ENCODE measurements at regions not wholly inside any gene's neighbourhood (a gene's known extent, or its start where the extent isn't known, plus 50 kb on each side); places are given as distances from the start of the nearest gene placed in this dataset.

DNA sequence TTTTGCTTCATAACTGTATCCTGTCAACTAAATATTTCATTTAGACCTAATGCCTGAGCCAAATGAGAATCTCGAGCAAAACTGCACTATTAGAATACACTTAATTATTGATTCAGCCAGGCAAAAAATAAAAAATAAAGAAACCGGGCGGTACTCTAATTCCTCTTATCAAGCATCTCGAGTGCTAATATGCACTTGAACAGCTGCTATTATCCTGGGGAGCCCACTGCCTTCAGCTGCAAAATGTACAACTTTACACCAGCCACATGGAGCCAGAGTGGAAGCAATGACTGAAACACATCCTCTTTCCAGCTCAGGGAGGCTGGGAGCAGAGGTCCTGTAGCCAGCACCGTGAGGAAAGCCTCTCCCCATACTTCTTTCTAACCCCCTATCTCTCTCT, 390.0 kb upstream of the CADM1 start:
- ChIA-PET CTCF (interaction anchor here (1.3 kb wide), 1 partner anchor 8 kb away, joined by 3 read pairs; no protein-coding TSS in a partner anchor), POLR2A (no interaction called here)
- H3K4me2 ChIP-seq, result no peak overlapping the region
- WGBS (ENCODE audit: missing lambda C conversion rate), result 10% methylated on average over 5 of the region's 5 CpGs
- H3K4me1 ChIP-seq, result no peaks in the 10 kb centered on the region
- ATAC-seq (no peak), DNase-seq (ENCODE audit: low read depth in 1 of 2, low spot score in 1 of 2) (no peak), FAIRE-seq (no peak)
- H3K4me3 ChIP-seq, result no peak overlapping the region
- no peaks in the 10 kb centered on the region for H3K9me3 ChIP-seq
- no peak overlapping the region for H3K27ac ChIP-seq
- TF ChIP-seq RCOR1 (IDR thresholded peaks at IDR 0.05; ENCODE audit: low read depth, low read length), result no peak
- no peak for TF ChIP-seq RNF2 (IDR thresholded peaks at IDR 0.05; ENCODE audit: borderline replicate concordance, low read depth)
- TF ChIP-seq, protein P1, sequence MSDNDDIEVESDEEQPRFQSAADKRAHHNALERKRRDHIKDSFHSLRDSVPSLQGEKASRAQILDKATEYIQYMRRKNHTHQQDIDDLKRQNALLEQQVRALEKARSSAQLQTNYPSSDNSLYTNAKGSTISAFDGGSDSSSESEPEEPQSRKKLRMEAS (IDR thresholded peaks at IDR 0.05), result no peak
- TF ChIP-seq, protein P2, sequence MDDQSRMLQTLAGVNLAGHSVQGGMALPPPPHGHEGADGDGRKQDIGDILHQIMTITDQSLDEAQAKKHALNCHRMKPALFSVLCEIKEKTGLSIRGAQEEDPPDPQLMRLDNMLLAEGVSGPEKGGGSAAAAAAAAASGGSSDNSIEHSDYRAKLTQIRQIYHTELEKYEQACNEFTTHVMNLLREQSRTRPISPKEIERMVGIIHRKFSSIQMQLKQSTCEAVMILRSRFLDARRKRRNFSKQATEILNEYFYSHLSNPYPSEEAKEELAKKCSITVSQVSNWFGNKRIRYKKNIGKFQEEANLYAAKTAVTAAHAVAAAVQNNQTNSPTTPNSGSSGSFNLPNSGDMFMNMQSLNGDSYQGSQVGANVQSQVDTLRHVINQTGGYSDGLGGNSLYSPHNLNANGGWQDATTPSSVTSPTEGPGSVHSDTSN (IDR thresholded peaks at IDR 0.05), result no peak

DNA sequence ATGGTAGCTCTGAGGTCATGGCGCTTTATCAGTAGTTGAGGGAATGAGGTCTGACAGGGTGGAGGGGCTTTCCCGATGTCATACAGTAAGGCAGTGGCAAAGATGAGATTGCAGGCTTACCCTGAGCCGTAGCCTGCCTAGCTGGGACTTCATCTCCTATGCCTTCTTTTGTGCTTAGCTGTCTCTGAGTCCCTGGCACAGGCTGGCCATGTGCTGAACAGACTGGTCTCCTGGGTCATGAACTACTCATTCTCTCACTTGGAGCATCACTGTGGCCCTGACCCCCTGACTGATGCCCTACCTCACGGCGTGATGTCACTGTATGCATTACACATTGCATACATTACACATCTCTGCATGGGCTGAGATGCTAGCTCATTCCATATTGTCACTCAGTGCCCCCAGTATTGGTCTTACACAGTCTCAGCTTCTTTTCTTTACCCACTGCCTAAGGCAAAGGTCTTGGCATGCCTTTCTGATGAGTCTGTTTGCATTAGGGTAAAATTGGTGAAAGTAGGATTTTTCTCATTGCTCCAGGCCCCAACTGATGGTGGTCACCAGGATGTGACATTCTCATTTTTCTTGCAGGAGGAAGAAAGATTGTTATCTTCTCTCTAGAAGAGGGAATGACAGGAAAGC, 389.4 kb upstream of the CADM1 start:
- H3K27ac ChIP-seq, result no peak overlapping the region
- 4% methylated on average over 5 of the region's 5 CpGs for WGBS (ENCODE audit: missing lambda C conversion rate)
- ChIA-PET CTCF (interaction anchor here (0.6 to 1.3 kb wide), 3 partner anchors 9 to 107 kb away, joined by 3 to 4 read pairs (median 3); no protein-coding TSS in a partner anchor), POLR2A (no interaction called here)
- no peaks in the 10 kb centered on the region for H3K9me3 ChIP-seq
- no peak overlapping the region for H3K4me2 ChIP-seq
- FAIRE-seq (no peak), ATAC-seq (no peak), DNase-seq (ENCODE audit: low read depth in 1 of 2, low spot score in 1 of 2) (no peak)
- TF ChIP-seq JUNB (IDR thresholded peaks at IDR 0.05) (no peak), FOXS1 (CRISPR knock-in tag; IDR thresholded peaks at IDR 0.05) (no peak), RCOR1 (IDR thresholded peaks at IDR 0.05; ENCODE audit: low read depth, low read length) (no peak), CBX8 (IDR thresholded peaks at IDR 0.05) (no peak), ZNF302 (CRISPR knock-in tag; IDR thresholded peaks at IDR 0.05) (no peak), JUN (IDR thresholded peaks at IDR 0.05) (no peak), RAD21 (conservative IDR thresholded peaks at IDR 0.05 in 1 of 2, IDR thresholded peaks at IDR 0.05 in 1 of 2) (no peak), EHF (CRISPR knock-in tag; IDR thresholded peaks at IDR 0.05) (no peak), CHD2 (IDR thresholded peaks at IDR 0.05; ENCODE audit: low read length, partially characterized antibody) (no peak), MAFK (IDR thresholded peaks at IDR 0.05; ENCODE audit: partially characterized antibody) (no peak), ZFP36 (IDR thresholded peaks at IDR 0.05; ENCODE audit: borderline replicate concordance, partially characterized antibody) (no peak), TP53 (CRISPR knock-in tag; IDR thresholded peaks at IDR 0.05) (no peak), PHF8 (IDR thresholded peaks at IDR 0.05; ENCODE audit: borderline replicate concordance, low read depth) (no peak), EP300 (IDR thresholded peaks at IDR 0.05) (no peak), HOXB13 (CRISPR knock-in tag; IDR thresholded peaks at IDR 0.05; ENCODE audit: low read depth) (no peak), FOSL2 (IDR thresholded peaks at IDR 0.05) (no peak), FOSL2 (CRISPR knock-in tag; IDR thresholded peaks at IDR 0.05) (no peak)
- TF ChIP-seq, protein P3, sequence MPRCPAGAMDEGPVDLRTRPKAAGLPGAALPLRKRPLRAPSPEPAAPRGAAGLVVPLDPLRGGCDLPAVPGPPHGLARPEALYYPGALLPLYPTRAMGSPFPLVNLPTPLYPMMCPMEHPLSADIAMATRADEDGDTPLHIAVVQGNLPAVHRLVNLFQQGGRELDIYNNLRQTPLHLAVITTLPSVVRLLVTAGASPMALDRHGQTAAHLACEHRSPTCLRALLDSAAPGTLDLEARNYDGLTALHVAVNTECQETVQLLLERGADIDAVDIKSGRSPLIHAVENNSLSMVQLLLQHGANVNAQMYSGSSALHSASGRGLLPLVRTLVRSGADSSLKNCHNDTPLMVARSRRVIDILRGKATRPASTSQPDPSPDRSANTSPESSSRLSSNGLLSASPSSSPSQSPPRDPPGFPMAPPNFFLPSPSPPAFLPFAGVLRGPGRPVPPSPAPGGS (IDR thresholded peaks at IDR 0.05), result no peak
- TF ChIP-seq, protein P2 (IDR thresholded peaks at IDR 0.05), result no peak
- TF ChIP-seq, protein P4, sequence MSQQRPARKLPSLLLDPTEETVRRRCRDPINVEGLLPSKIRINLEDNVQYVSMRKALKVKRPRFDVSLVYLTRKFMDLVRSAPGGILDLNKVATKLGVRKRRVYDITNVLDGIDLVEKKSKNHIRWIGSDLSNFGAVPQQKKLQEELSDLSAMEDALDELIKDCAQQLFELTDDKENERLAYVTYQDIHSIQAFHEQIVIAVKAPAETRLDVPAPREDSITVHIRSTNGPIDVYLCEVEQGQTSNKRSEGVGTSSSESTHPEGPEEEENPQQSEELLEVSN (IDR thresholded peaks at IDR 0.05; ENCODE audit: borderline replicate concordance, low read depth), result no peak
- TF ChIP-seq, protein P5, sequence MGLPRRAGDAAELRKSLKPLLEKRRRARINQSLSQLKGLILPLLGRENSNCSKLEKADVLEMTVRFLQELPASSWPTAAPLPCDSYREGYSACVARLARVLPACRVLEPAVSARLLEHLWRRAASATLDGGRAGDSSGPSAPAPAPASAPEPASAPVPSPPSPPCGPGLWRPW (IDR thresholded peaks at IDR 0.05), result no peak
- no peak overlapping the region for H3K4me3 ChIP-seq
- no peaks in the 10 kb centered on the region for H3K4me1 ChIP-seq
